ENCODE measurements at regions not wholly inside any gene's neighbourhood (a gene's known extent, or its start where the extent isn't known, plus 50 kb on each side); places are given as distances from the start of the nearest gene placed in this dataset.

DNA sequence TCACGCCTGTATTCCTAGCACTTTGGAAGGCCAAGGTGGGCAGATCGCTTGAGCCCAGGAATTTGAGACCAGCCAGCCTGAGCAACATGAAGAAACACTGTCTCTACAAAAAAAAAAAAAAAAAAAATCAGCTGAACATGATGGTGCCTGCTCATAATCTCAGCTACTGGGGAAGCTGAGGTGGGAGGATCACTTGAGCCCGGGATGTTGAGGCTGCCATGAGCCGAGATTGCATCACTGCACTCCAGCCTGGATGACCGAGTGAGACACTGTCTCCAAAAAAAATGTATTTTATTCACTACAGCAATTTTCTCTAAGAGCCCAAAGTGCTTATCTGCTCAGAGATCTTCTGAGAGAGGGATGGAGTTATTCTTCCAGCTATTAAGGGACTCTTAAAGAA is 215.8 kb upstream of the PPP3CA start:
- no peak for DNase-seq

GRCh38 chr4:101556842-101557241 is 209.5 kb upstream of the PPP3CA start:
- DNase-seq, result no peak

GRCh38 chr4:101555341-101555880 is 208.1 kb upstream of the PPP3CA start:
- DNase-seq, result no peak

DNA sequence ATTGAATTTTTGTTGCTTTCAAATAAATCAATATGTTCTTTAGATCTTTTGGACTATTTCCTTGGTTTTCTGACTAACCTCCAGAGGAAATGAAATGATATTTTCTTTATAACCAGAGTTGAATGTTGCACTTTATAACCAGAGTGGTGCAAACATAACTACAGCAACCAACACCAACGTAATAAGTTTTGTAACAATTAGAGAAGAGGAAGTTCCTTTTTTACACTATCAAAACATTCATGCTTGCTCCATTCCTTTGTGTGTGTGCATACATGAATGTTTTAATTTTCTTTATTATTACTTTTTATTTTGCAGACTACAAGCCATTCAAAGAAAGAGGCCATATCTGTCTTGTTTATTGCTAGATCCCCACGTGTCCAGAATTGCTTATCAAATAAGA is 193.0 kb upstream of the PPP3CA start:
- DNase-seq, result peak; percentile 37

GRCh38 chr4:101528526-101528925 is 181.2 kb upstream of the PPP3CA start:
- DNase-seq, result no peak

GRCh38 chr4:101527188-101527587 is 179.9 kb upstream of the PPP3CA start:
- DNase-seq, result no peak

DNA sequence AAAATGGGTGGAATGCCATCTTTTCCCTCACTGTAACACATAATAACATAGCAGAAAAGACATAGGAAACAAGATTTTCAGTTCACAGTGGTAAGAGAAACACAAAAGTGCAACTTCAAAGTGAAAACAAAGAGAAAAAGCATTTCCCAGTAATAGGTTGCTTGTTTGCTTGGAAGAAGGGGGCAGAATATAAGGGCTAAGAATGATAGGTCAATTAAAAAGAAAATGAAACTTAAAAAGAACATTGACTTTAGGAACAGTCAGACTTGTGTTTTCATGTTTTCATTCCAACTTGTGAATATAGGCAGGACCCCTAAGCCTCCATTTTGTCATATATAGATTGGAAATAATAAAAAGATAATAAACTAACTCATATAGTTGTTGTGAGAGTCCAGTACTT is 168.2 kb upstream of the PPP3CA start:
- no peak for DNase-seq

GRCh38 chr4:101515099-101515498 is 167.8 kb upstream of the PPP3CA start:
- DNase-seq, result no peak

DNA sequence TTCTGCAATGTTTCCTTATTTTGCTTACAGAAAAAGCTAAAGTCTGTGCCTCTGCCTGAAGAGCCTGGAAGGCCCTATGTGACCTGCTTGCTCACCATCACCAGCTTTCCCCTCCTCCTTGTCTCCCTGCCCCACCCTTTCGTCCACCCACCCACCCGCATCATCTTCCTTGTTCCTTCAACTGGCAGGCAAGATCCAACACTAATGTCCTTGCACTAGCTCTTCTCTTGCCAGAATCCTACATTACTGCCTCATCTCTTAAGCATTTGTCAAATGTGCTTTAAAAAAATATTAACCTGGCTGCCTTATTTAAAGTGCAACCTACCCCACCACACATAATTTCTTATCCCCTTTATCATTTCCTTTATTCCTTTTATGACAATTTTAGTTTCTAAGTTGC is 165.1 kb upstream of the PPP3CA start:
- DNase-seq, result no peak

DNA sequence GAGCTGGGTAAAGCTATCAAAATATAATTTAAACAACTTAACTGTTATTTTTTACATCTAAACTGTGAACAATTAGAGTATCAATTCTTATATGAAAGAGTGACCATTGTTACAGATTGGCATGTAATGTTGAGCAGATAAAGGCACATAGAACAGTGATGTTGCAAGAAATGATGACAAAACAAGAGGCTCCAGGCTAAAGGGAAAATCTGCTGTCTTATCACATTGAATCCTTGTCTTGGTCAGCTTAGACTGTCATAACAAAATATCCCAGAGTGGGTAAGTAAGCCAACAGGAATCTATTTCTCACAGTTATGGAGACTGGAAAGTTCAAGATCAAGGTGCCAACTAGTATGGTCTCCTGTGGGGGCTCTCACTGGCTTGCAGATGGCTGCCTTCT is 154.1 kb upstream of the PPP3CA start:
- DNase-seq, result no peak

DNA sequence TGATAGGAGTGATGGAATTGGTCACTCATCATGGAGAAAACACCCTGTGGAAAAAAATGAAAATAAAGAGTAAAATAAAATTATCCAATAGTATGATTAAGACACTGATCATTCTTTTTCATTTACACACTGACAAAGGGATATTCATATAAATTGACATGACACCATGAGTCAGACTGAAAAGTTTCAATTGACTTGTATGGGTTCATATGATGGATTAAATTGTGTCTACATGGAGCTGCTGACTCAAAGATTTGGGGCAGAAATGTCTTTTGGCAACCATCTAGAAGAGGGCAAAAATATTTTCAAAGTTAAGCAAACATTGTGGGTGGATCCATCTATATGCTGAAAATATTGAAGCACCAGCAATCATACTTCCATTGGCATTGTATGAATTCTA is 153.4 kb upstream of the PPP3CA start:
- DNase-seq, result no peak

DNA sequence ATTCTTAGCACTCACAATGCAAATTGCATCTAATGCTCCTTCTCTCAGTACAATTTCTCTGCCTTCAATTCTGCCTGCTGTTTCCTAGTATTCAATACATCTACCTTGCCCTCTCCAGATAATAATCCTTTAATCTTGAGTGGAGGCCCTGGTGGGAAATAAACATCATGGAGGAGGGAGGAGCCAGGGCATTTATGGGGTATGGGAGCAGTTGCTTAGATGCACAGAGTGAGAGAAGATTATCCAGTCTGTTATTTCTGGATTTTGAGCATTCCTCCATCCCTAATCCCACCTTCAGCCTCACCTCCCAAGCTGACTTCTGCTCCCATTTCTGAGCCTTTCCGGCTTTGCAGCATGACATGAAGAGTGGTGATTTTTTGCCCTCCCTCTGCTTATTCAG is 127.9 kb upstream of the PPP3CA start:
- DNase-seq, result no peak

DNA sequence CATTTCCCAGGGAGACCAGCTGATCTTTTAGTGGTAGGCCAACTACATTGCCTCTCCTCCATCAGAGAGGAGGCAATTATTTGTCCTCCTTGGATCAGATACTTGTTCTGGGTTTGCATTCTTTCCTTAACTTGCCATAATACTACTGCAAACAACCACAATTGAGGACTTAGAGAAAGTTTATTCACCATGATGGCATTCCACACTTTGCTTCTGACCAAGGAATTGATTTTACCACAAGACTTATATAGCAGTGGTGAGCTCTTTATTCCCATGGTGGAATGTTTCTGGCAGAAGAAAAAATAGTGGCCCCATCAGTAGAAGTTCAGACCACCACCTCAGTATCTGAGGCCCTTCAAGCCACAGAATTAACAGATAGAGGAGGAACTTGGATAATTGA is 123.9 kb upstream of the PPP3CA start:
- DNase-seq, result no peak

DNA sequence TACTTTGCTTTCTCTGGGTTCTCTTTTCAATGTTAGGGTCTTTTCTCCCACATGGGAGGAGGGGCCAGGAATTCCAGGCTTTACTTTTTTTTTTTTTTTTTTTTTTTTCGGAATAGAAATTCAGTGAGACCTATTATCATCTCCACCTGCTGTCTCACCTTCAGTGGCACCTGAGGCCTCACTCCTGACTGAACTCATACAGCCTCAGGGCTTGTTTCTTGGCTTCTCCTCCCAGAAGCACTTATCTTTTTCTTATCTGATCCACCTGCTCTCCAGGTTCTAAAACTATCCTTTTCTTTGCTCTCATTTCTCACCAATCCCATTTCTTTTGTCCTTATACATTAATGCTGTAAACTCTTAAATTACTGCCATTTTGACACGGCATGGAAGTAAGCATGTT is 117.3 kb upstream of the PPP3CA start:
- DNase-seq, result no peak

- DNase-seq, result peak; percentile 1
Observed at GRCh38 chr4:101458914-101459313, 111.6 kb upstream of the PPP3CA start.

DNA sequence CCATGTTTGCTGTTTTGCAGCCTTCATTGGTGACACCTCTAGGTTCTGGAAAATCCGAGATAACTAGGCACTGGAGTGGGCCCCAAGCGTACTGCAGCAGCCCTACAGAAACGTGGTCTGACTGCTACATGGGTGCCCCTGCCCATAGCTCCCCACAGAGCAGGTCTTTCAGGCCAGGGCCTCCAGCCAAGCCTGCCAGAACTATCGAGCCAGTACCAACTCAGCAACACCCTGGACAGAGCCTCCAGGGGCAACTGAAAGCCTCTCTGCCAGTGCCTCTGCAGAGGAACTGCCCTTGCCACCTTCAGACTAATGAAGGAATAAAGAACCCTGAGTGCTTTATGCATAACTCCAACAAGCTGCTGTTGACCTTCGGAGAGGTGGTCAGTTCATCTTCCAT is 111.1 kb upstream of the PPP3CA start:
- DNase-seq, result no peak

DNA sequence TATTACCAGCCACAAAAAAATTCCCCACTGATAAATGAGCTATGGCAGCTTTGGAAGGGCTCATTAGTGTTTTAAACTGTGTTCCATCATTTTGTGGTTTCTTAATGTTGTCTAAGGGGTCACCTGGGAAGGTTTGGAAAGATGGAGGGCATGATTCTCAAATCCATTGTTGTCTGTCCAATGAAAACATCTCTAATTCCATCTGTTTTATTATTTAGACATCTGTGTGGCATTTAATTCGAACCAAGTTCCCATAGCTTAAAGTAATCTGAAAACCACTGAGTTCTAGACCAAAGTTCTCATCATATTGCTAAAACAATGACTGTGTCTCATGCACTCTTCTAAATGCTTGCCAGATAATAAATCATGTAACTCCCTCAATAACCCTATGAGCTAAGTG is 103.8 kb upstream of the PPP3CA start:
- DNase-seq, result no peak

- no peak for DNase-seq
Observed at GRCh38 chr4:101441446-101441845, 94.1 kb upstream of the PPP3CA start.

GRCh38 chr4:101439926-101440325 is 92.6 kb upstream of the PPP3CA start:
- no peak for DNase-seq

- no peak for DNase-seq
Observed at GRCh38 chr4:101421386-101421785, 74.1 kb upstream of the PPP3CA start.

- DNase-seq, result no peak
Observed at GRCh38 chr4:101420661-101421060, 73.3 kb upstream of the PPP3CA start.

GRCh38 chr4:101419336-101420135 is 72.2 kb upstream of the PPP3CA start:
- no peak for DNase-seq

DNA sequence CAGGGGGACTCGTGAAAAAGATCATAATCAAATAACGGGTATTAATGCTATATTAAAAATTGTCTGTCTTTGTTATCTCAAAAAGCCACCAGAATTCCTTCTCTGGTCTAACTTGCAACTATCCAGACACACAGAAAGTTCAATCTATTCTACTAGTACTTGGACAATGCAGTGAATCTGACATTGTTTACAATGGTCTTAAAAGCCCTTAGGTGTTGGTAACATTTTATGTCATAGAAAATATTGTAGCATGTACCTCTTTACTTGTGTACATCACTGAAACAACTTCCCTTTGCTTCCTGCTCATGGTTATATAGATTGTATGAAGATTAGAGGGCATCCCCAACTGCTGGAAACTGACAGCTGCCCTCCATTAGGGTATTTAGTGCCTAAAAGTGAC is 71.1 kb upstream of the PPP3CA start:
- DNase-seq, result no peak

DNA sequence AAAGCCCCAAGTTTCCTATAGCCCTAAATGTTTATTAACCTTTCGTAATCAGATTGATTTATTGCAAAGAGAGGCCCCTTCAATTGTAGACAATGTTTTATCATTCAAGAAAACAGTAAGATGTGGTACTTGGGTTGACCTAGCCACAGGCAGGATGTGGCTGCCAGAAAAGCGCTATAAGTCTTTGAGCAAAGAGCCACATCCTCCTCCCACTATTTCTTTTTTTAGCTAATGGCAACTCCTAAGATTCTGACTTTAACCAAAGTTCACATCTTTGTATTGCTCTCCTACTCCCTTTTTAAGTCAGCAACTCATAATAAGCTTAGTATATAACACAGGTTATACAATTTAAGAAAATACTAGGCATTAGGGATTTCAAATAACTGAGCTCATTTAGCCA is 70.7 kb upstream of the PPP3CA start:
- DNase-seq, result peak; percentile 35

GRCh38 chr4:101417046-101417445 is 69.7 kb upstream of the PPP3CA start:
- DNase-seq, result no peak

All from hematopoietic multipotent progenitor cell treated with erythropoietin and hydrocortisone succinate and interleukin-3 and kit ligand, for 6 days (in vitro differentiated cells).